HepG2 (cell line): ENCODE measurements at regions not wholly inside any gene's neighbourhood (a gene's known extent, or its start where the extent isn't known, plus 50 kb on each side); places are given as distances from the start of the nearest gene placed in this dataset.
A peak's percentile ranks its signal among the peaks of the same experiment; 100 is the strongest.

Experiments used
- CBFB ChIP-seq: sonication (generic); formaldehyde crosslinking; IDR thresholded peaks from 2 replicates; pipeline ENCODE4 v1.4.0; 2020; ENCODE audit warnings: missing genetic modification reagents
- E2F2 ChIP-seq: sonication (generic); formaldehyde crosslinking; IDR thresholded peaks from 2 replicates; pipeline ENCODE4 v1.4.0; 2020; ENCODE audit warnings: missing genetic modification reagents, borderline replicate concordance
- FOXK1 ChIP-seq: sonication (generic); formaldehyde crosslinking; IDR thresholded peaks from 2 replicates; pipeline ENCODE4 v1.4.0; 2020; ENCODE audit warnings: low read depth, missing genetic modification reagents, borderline replicate concordance
- GTF2F1 ChIP-seq: fragments of 150-350 bp; IDR thresholded peaks from 2 replicates; pipeline ENCODE4 v1.6.1; 2014; ENCODE audit warnings: low read length
- HIVEP1 ChIP-seq: sonication (generic); formaldehyde crosslinking; IDR thresholded peaks from 2 replicates; pipeline ENCODE4 v1.4.0; 2020; ENCODE audit warnings: mild to moderate bottlenecking, missing genetic modification reagents
- KDM1A ChIP-seq: IDR thresholded peaks from 2 replicates; pipeline ENCODE4 v1.6.1; 2016; ENCODE audit warnings: missing compliant biosample characterization
- MAFK ChIP-seq, 2 experiments: IDR thresholded peaks in 1 of 2; conservative IDR thresholded peaks in 1 of 2; 2 replicates each; pipeline ENCODE4 v1.6.1; 2011; ENCODE audit warnings: improper control_type of control experiment in 2 of 2, low read length in 2 of 2
- MAZ ChIP-seq, 2 experiments: sonication (generic) in 1 of 2; formaldehyde crosslinking in 1 of 2; IDR thresholded peaks; 2 replicates each; pipeline versions ENCODE4 v1.5.0 to v1.6.1; 2012 to 2020; ENCODE audit warnings: low read depth in 2 of 2, mild to moderate bottlenecking in 2 of 2, borderline replicate concordance in 1 of 2, improper control_type of control experiment in 1 of 2, low read length in 1 of 2, missing genetic modification reagents in 1 of 2, moderate library complexity in 1 of 2
- MEF2D ChIP-seq: sonication (generic); formaldehyde crosslinking; IDR thresholded peaks from 2 replicates; pipeline ENCODE4 v1.5.1; 2020; ENCODE audit warnings: mild to moderate bottlenecking, missing genetic modification reagents
- NAIF1 ChIP-seq: sonication (generic); formaldehyde crosslinking; IDR thresholded peaks from 2 replicates; pipeline ENCODE4 v1.5.0; 2020; ENCODE audit warnings: mild to moderate bottlenecking, missing genetic modification reagents, borderline replicate concordance
- NFYB ChIP-seq: sonication (generic); formaldehyde crosslinking; IDR thresholded peaks from 2 replicates; pipeline ENCODE4 v1.4.0; 2020; ENCODE audit warnings: missing genetic modification reagents
- SIN3A ChIP-seq: IDR thresholded peaks from 2 replicates; pipeline ENCODE4 v1.6.1; 2011; ENCODE audit warnings: low read depth, mild to moderate bottlenecking, control low read depth, low read length, borderline replicate concordance
- SRF ChIP-seq: IDR thresholded peaks from 2 replicates; pipeline ENCODE4 v1.6.1; 2011; ENCODE audit warnings: mild to moderate bottlenecking, low read depth, low read length, moderate library complexity
- ZBED4 ChIP-seq: sonication (generic); formaldehyde crosslinking; IDR thresholded peaks from 2 replicates; pipeline ENCODE4 v1.4.0; 2020; ENCODE audit warnings: missing genetic modification reagents, borderline replicate concordance
- ZHX1 ChIP-seq: sonication (generic); formaldehyde crosslinking; IDR thresholded peaks from 2 replicates; pipeline ENCODE4 v1.8.1; 2022; ENCODE audit warnings: low read depth, mild to moderate bottlenecking, missing genetic modification reagents
- ZMYM3 ChIP-seq: sonication (generic); formaldehyde crosslinking; IDR thresholded peaks from 2 replicates; pipeline ENCODE4 v1.5.1; 2020; ENCODE audit warnings: mild to moderate bottlenecking, missing genetic modification reagents
- ZNF235 ChIP-seq: sonication (generic); formaldehyde crosslinking; IDR thresholded peaks from 2 replicates; pipeline ENCODE4 v1.8.1; 2023; ENCODE audit warnings: mild to moderate bottlenecking, missing genetic modification reagents, borderline replicate concordance
- ZNF615 ChIP-seq: sonication (generic); formaldehyde crosslinking; IDR thresholded peaks from 2 replicates; pipeline ENCODE4 v1.5.0; 2020; ENCODE audit warnings: mild to moderate bottlenecking, missing genetic modification reagents, borderline replicate concordance
- TF ChIP-seq, protein P1 (sequence below): sonication (generic); formaldehyde crosslinking; IDR thresholded peaks from 2 replicates; pipeline ENCODE4 v1.5.0; 2020; ENCODE audit warnings: mild to moderate bottlenecking, missing genetic modification reagents

DNA sequence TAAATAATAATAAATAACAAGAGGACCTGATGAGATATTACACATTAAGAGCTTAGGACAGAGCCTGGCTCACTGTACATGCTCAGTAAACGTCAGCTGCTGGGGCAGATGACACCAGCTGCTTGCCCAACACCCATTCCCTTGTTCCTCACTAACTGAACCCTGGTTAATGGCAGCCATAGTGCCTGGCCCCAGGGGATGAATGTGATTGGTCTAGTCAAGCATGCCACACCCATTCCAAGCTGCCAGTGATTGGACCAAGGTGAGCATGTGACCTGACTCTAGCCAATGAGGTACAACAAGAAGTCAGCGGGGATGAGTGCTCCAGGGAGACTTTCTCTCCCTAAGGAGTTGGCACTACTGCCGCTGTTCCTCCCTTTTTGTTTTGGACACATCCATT is 85.1 kb upstream of the PTPN1 start (continued):
- TF ChIP-seq ZNF615 (no peak), ZHX1 (CRISPR knock-in tag) (no peak), HIVEP1 (CRISPR knock-in tag) (no peak), ZMYM3 (CRISPR knock-in tag) (peak; percentile 39; the same call in 1 of the 2 replicates), E2F2 (CRISPR knock-in tag) (no peak), ZNF235 (CRISPR knock-in tag) (no peak), MAFK (conservative IDR thresholded peaks at IDR 0.05 in 1 of 2, IDR thresholded peaks at IDR 0.05 in 1 of 2; ENCODE audit: low read length in 2 of 2) (no peak), CBFB (CRISPR knock-in tag) (no peak), MEF2D (CRISPR knock-in tag) (no peak), SIN3A (no peak), NAIF1 (CRISPR knock-in tag) (no peak), FOXK1 (peak; percentile 25; the same call in 1 of the 2 replicates), GTF2F1 (no peak), SRF (no peak), NFYB (peak; percentile 76), MAZ (IDR thresholded peaks at IDR 0.05; ENCODE audit: borderline replicate concordance, low read depth, low read length) (no peak), MAZ (CRISPR knock-in tag; IDR thresholded peaks at IDR 0.05; ENCODE audit: low read depth) (no peak), KDM1A (CRISPR knock-in tag) (no peak), ZBED4 (CRISPR knock-in tag) (no peak)
- TF ChIP-seq, protein P1, sequence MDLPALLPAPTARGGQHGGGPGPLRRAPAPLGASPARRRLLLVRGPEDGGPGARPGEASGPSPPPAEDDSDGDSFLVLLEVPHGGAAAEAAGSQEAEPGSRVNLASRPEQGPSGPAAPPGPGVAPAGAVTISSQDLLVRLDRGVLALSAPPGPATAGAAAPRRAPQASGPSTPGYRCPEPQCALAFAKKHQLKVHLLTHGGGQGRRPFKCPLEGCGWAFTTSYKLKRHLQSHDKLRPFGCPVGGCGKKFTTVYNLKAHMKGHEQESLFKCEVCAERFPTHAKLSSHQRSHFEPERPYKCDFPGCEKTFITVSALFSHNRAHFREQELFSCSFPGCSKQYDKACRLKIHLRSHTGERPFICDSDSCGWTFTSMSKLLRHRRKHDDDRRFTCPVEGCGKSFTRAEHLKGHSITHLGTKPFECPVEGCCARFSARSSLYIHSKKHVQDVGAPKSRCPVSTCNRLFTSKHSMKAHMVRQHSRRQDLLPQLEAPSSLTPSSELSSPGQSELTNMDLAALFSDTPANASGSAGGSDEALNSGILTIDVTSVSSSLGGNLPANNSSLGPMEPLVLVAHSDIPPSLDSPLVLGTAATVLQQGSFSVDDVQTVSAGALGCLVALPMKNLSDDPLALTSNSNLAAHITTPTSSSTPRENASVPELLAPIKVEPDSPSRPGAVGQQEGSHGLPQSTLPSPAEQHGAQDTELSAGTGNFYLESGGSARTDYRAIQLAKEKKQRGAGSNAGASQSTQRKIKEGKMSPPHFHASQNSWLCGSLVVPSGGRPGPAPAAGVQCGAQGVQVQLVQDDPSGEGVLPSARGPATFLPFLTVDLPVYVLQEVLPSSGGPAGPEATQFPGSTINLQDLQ (CRISPR knock-in tag) = no peak
